ENCODE measurements at regions not wholly inside any gene's neighbourhood (a gene's known extent, or its start where the extent isn't known, plus 50 kb on each side); places are given as distances from the start of the nearest gene placed in this dataset.
"Not testable (repeated sequence)": the region's sequence is repeated elsewhere in the genome, so short reads cannot be mapped to it uniquely, and the experiment has no call there.

GRCh38 chr15:69760890-69761568 lies 308.4 kb downstream of the RPLP1 start:
- H3K9me3 ChIP-seq = no peaks in the 10 kb centered on the region
- no peak overlapping the region for H3K4me3 ChIP-seq
- TF ChIP-seq EP300 (IDR thresholded peaks at IDR 0.05) = peak in 1 of 2 donors; percentile 91
- TF ChIP-seq, protein P1, sequence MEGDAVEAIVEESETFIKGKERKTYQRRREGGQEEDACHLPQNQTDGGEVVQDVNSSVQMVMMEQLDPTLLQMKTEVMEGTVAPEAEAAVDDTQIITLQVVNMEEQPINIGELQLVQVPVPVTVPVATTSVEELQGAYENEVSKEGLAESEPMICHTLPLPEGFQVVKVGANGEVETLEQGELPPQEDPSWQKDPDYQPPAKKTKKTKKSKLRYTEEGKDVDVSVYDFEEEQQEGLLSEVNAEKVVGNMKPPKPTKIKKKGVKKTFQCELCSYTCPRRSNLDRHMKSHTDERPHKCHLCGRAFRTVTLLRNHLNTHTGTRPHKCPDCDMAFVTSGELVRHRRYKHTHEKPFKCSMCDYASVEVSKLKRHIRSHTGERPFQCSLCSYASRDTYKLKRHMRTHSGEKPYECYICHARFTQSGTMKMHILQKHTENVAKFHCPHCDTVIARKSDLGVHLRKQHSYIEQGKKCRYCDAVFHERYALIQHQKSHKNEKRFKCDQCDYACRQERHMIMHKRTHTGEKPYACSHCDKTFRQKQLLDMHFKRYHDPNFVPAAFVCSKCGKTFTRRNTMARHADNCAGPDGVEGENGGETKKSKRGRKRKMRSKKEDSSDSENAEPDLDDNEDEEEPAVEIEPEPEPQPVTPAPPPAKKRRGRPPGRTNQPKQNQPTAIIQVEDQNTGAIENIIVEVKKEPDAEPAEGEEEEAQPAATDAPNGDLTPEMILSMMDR (IDR thresholded peaks at IDR 0.05) = no peak
- no peaks in the 10 kb centered on the region for H3K27me3 ChIP-seq
- DNase-seq (ENCODE audit: low spot score in 2 of 2) = peak; percentile 55 to 69
- no peaks in the 10 kb centered on the region for H3K36me3 ChIP-seq
- peaks cover 0 to 34% (median 19%) of the 10 kb centered on the region in 4 donors for H3K4me1 ChIP-seq
- H3K27ac ChIP-seq = peak overlapping the region in 3 of 4 donors; percentile 34 to 89 (median 84)
- WGBS, 2 donors = 49 to 52% methylated on average over 7 of the region's 7 CpGs

DNA sequence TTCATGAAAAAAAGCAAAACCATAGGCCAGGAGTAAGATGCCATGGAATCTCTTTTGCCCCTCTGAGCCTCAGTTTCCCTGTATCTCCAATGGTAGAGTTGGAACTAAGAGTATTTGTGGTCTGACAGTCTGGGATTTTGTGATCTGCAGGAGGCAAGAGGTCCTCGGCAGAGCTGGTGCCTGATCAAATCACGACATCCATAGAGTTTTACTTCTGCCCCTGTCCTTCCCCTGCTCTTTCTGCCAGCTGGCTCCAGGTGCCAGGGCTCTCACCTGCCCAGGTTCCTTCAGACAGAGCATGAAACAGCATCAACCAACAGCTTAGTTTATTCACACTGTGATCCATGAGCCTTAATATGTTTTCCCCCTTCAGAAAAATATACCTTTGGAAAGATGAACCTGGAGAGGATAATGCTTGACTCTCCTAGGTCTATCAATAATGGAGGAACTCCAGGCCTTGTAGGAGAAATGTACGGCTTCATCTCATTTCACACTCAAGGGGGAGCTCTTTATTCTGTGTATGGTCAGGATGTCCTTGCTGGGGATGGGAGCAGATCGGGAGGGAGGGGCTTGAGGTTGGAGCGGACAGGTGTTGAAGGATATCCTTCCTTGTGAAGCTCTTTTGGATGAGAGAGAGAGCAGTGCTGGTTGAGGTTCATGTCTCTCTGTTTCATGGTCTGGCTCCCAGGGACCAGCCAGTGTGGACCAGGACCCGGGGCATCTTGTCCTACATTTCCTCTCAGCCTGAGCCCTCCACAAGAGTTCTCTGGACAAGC lies 309.9 kb downstream of the RPLP1 start:
- Histone ChIP-seq H3K4me3 (no peak overlapping the region), H3K27ac (no peak overlapping the region), H3K4me1 (peaks cover 0 to 34% (median 19%) of the 10 kb centered on the region in 4 donors), H3K36me3 (no peaks in the 10 kb centered on the region), H3K9me3 (peaks cover 0 to 8% (median 0%) of the 10 kb centered on the region in 4 donors), H3K27me3 (no peaks in the 10 kb centered on the region)
- TF ChIP-seq, protein P1 (IDR thresholded peaks at IDR 0.05) = no peak
- no peak for TF ChIP-seq POLR2A (IDR thresholded peaks at IDR 0.05)
- no peak for TF ChIP-seq EP300 (IDR thresholded peaks at IDR 0.05)
- DNase-seq (ENCODE audit: low spot score in 2 of 2) = no peak
- 72 to 73% methylated on average over 6 of the region's 6 CpGs for WGBS, 2 donors

- Histone ChIP-seq H3K9me3 (peaks cover 0 to 8% (median 0%) of the 10 kb centered on the region in 4 donors), H3K4me1 (peaks cover 0 to 27% (median 15%) of the 10 kb centered on the region in 4 donors), H3K27ac (no peak overlapping the region), H3K27me3 (no peaks in the 10 kb centered on the region), H3K4me3 (no peak overlapping the region), H3K36me3 (no peaks in the 10 kb centered on the region)
- no peak for TF ChIP-seq EP300 (IDR thresholded peaks at IDR 0.05)
- TF ChIP-seq, protein P1 (IDR thresholded peaks at IDR 0.05) = no peak
- no peak for TF ChIP-seq POLR2A (IDR thresholded peaks at IDR 0.05)
- no peak for DNase-seq (ENCODE audit: low spot score in 2 of 2)
- 77 to 80% methylated on average over 3 of the region's 3 CpGs for WGBS, 2 donors
Measured at GRCh38 chr15:69763831-69764230, 311.2 kb downstream of the RPLP1 start.

DNA sequence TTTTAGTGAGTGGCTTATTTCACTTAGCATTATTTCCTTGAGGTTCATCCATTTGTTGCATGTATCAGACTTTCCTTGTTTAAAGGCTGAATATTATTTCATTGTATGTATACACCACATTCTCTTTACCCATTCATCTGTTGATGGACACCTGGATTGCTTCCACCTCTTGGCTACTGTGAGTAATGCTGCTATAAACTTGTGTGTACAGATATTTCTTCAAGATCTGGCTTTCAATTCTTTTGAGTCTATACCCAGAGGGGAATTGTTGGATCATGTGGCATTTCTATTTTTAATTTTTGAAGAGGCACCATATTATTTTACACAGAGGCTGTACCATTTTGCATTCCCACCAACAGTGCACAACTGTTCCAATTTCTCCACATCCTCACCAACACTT lies 313.5 kb downstream of the RPLP1 start:
- Histone ChIP-seq H3K9me3 (peaks cover 0 to 8% (median 0%) of the 10 kb centered on the region in 4 donors), H3K36me3 (no peaks in the 10 kb centered on the region), H3K27ac (no peak overlapping the region), H3K4me1 (peaks cover 0 to 6% (median 4%) of the 10 kb centered on the region in 4 donors), H3K4me3 (no peak overlapping the region), H3K27me3 (no peaks in the 10 kb centered on the region)
- no peak for TF ChIP-seq POLR2A (IDR thresholded peaks at IDR 0.05)
- no peak for TF ChIP-seq EP300 (IDR thresholded peaks at IDR 0.05)
- TF ChIP-seq, protein P1 (IDR thresholded peaks at IDR 0.05) = no peak
- DNase-seq (ENCODE audit: low spot score in 2 of 2) = no peak

DNA sequence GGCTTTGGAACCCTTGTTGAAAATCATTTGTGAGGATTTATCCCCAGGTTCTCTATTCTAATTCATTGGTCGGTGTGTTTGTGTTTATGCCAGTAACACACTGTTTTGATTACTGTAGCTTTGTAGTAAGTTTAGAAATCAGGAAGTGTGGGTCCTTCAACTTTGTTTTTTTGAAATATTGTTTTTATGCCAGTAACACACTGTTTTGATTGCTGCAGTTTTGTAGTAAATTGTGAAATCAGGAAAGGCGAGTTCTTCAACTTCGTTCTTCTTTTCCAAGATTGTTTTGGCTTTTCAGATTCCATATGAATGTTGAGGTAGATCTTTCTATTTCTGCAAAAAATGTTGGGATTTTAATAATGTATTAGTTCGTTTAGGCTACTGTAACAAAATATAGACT lies 314.6 kb downstream of the RPLP1 start:
- Histone ChIP-seq H3K27me3 (no peaks in the 10 kb centered on the region), H3K4me3 (no peak overlapping the region), H3K9me3 (peaks cover 0 to 8% (median 0%) of the 10 kb centered on the region in 4 donors), H3K27ac (no peak overlapping the region), H3K36me3 (no peaks in the 10 kb centered on the region), H3K4me1 (no peaks in the 10 kb centered on the region)
- DNase-seq (ENCODE audit: low spot score in 2 of 2) = no peak
- TF ChIP-seq, protein P1 (IDR thresholded peaks at IDR 0.05) = no peak
- no peak for TF ChIP-seq POLR2A (IDR thresholded peaks at IDR 0.05)
- no peak for TF ChIP-seq EP300 (IDR thresholded peaks at IDR 0.05)
- 81 to 86% methylated on average over 4 of the region's 4 CpGs for WGBS, 2 donors

DNA sequence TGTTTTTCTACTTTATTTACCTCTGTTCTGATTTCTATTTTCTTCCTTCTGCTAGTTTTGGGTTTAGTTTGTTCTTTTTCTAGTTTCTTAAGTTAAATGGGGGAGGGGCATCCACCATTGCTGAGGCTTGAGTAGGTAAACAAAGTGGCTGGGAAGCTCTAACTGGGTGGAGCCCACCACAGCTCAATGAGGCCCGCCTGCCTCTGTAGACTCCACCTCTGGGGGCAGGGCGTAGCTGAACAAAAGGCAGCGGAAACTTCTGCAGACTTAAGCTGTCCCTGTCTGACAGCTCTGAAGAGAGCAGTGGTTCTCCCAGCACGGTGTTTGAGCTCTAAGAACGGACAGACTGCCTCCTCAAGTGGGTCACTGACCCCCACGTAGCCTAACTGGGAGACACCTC lies 316.7 kb downstream of the RPLP1 start:
- not testable (repeated sequence) for DNase-seq (ENCODE audit: low spot score in 2 of 2); H3K27ac ChIP-seq; H3K4me3 ChIP-seq; H3K9me3 ChIP-seq; H3K27me3 ChIP-seq; H3K4me1 ChIP-seq; H3K36me3 ChIP-seq
- WGBS, 2 donors = 55 to 60% methylated on average over 6 of the region's 6 CpGs

GRCh38 chr15:69774258-69774657 lies 321.6 kb downstream of the RPLP1 start:
- H3K9me3 ChIP-seq; H3K36me3 ChIP-seq; H3K4me3 ChIP-seq; H3K27me3 ChIP-seq; H3K4me1 ChIP-seq; H3K27ac ChIP-seq; DNase-seq (ENCODE audit: low spot score in 2 of 2): not testable (repeated sequence)
- WGBS, 2 donors = 89 to 93% methylated on average over 3 of the region's 3 CpGs

GRCh38 chr15:69774711-69775110 lies 322.1 kb downstream of the RPLP1 start:
- H3K4me1 ChIP-seq; H3K4me3 ChIP-seq; H3K27ac ChIP-seq; H3K36me3 ChIP-seq; DNase-seq (ENCODE audit: low spot score in 2 of 2); H3K27me3 ChIP-seq; H3K9me3 ChIP-seq: not testable (repeated sequence)
- 97 to 99% methylated on average over 2 of the region's 2 CpGs for WGBS, 2 donors

Measured in tibial nerve (tissue), 4 donors.